Sigmoid colon (tissue), 6 donors: ENCODE measurements at regions not wholly inside any gene's neighbourhood (a gene's known extent, or its start where the extent isn't known, plus 50 kb on each side); places are given as distances from the start of the nearest gene placed in this dataset.

Source experiments
- DNase-seq: peaks from one replicate; pipeline ENCODE4 v3.0.0-alpha.2; 2019
- H3K27ac ChIP-seq, 4 donors: fragments of 200-600 bp; sonication (generic); one replicate each; pipeline ENCODE4 v1.5.1; 2016 to 2019; ENCODE audit warnings: mild to moderate bottlenecking in 1 of 4
- H3K27me3 ChIP-seq, 3 donors: fragments of 200-600 bp; sonication (generic); one replicate each; pipeline ENCODE4 v1.5.1; 2019; ENCODE audit warnings: mild to moderate bottlenecking in 1 of 3
- H3K36me3 ChIP-seq, 4 donors: fragments of 200-600 bp; sonication (generic); one replicate each; pipeline ENCODE4 v1.5.1; 2016 to 2019
- H3K4me1 ChIP-seq, 4 donors: fragments of 200-600 bp; sonication (generic); one replicate each; pipeline ENCODE4 v1.5.1; 2017 to 2019
- H3K4me3 ChIP-seq, 4 donors: fragments of 200-600 bp; sonication (generic); one replicate each; pipeline ENCODE4 v1.5.1; 2017 to 2019; ENCODE audit warnings: mild to moderate bottlenecking in 2 of 4, moderate library complexity in 1 of 4
- H3K9me3 ChIP-seq, 4 donors: fragments of 200-600 bp in 3 of 4; sonication (generic) in 3 of 4; one replicate each; pipeline versions ENCODE4 v1.5.1 to v1.6.1; 2013 to 2019
- EP300 ChIP-seq, 4 donors: sonication (generic); formaldehyde crosslinking; IDR thresholded peaks; one replicate each; pipeline ENCODE4 v1.6.1; 2017; ENCODE audit warnings: antibody characterized with exemption in 4 of 4
- POLR2A ChIP-seq, 2 donors: fragments of 450-650 bp; IDR thresholded peaks; one replicate each; pipeline ENCODE4 v1.6.1; 2016; ENCODE audit warnings: antibody characterized with exemption in 2 of 2, mild to moderate bottlenecking in 2 of 2, moderate library complexity in 2 of 2
- POLR2AphosphoS5 ChIP-seq, 4 donors: sonication (generic); formaldehyde crosslinking; IDR thresholded peaks; one replicate each; pipeline ENCODE4 v1.6.1; 2017; ENCODE audit warnings: antibody characterized with exemption in 4 of 4
- WGBS, 2 donors: extraction: QIAGEN DNeasy Blood & Tissue Kit; methylation state at CpG; one replicate each; pipeline ENCODE4 v1.1.7; 2013; 5-methylcytosine and 5-hydroxymethylcytosine counted together
- intact Hi-C: fragments of 100-400 bp; cut with DNase I; formaldehyde crosslinking; loops from one replicate; pipeline ENCODE4 v1.15.1; 2023
- TF ChIP-seq, protein P1 (sequence below), 4 experiments: fragments of 450-650 bp in 3 of 4; fragments of 200-600 bp in 1 of 4; IDR thresholded peaks; one replicate each; pipeline ENCODE4 v1.5.1; 2016 to 2019; ENCODE audit warnings: antibody characterized with exemption in 4 of 4, mild to moderate bottlenecking in 3 of 4, moderate library complexity in 2 of 4
- donor health status: healthy with polysubstance abuse.
- donor health status: healthy.

DNA sequence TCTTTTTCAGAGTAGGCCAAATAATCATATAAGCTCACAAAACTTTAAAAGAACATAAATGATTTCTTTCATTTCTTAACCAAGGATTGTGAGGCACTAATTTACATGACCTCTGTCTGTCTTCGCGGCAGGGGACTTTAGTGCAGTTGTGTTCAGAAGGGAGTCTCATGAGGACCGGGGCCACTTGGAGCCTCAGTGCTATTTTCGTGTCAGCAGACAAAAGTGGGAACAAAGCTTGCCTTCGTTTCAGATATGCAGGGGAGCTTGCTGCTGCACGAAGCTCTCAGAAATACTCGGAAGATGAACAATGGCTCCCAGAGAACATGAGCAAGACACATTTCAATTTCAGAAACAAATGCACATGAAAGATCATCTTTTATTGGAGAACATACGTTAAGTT is 497.0 kb downstream of the CDH26 start:
- Histone ChIP-seq H3K4me3 (no peak overlapping the region), H3K27me3 (no peaks in the 10 kb centered on the region), H3K4me1 (no peaks in the 10 kb centered on the region), H3K36me3 (no peaks in the 10 kb centered on the region), H3K9me3 (no peaks in the 10 kb centered on the region), H3K27ac (no peak overlapping the region)
- DNase-seq = no peak
- intact Hi-C loops = no loop called here
- 80 to 81% methylated on average over 8 of the region's 8 CpGs for WGBS, 2 donors
- TF ChIP-seq, protein P1, sequence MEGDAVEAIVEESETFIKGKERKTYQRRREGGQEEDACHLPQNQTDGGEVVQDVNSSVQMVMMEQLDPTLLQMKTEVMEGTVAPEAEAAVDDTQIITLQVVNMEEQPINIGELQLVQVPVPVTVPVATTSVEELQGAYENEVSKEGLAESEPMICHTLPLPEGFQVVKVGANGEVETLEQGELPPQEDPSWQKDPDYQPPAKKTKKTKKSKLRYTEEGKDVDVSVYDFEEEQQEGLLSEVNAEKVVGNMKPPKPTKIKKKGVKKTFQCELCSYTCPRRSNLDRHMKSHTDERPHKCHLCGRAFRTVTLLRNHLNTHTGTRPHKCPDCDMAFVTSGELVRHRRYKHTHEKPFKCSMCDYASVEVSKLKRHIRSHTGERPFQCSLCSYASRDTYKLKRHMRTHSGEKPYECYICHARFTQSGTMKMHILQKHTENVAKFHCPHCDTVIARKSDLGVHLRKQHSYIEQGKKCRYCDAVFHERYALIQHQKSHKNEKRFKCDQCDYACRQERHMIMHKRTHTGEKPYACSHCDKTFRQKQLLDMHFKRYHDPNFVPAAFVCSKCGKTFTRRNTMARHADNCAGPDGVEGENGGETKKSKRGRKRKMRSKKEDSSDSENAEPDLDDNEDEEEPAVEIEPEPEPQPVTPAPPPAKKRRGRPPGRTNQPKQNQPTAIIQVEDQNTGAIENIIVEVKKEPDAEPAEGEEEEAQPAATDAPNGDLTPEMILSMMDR (IDR thresholded peaks at IDR 0.05) = no peak
- TF ChIP-seq POLR2A (IDR thresholded peaks at IDR 0.05) (no peak), EP300 (IDR thresholded peaks at IDR 0.05) (no peak), POLR2AphosphoS5 (IDR thresholded peaks at IDR 0.05) (no peak)

DNA sequence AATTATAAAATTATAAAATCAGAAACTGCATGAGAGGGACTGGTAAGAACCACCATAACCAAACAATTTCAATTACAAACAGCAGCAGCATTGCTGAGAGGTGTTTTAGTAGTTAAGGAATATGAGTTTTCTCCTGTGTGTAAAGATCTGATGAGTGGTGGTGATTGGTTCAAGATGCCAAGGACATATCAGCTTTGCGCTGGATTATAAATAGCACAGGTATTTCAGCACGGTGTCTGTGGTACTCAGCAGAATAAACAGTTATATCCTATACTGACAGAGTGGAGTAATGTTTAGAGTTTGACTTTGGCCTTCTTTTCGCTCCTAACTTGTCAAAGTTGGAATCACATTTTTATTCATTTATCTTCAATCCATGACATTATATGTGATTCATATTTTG is 501.0 kb downstream of the CDH26 start:
- no peaks in the 10 kb centered on the region for H3K4me1 ChIP-seq
- no peak overlapping the region for H3K4me3 ChIP-seq
- WGBS, 2 donors = 72 to 78% methylated on average over 3 of the region's 3 CpGs
- intact Hi-C loops = no loop called here
- H3K36me3 ChIP-seq = no peaks in the 10 kb centered on the region
- H3K9me3 ChIP-seq = no peaks in the 10 kb centered on the region
- no peak for TF ChIP-seq EP300 (IDR thresholded peaks at IDR 0.05)
- no peak for TF ChIP-seq POLR2A (IDR thresholded peaks at IDR 0.05)
- no peak for TF ChIP-seq POLR2AphosphoS5 (IDR thresholded peaks at IDR 0.05)
- TF ChIP-seq, protein P1 (IDR thresholded peaks at IDR 0.05) = no peak
- no peaks in the 10 kb centered on the region for H3K27me3 ChIP-seq
- DNase-seq = no peak
- H3K27ac ChIP-seq = no peak overlapping the region

DNA sequence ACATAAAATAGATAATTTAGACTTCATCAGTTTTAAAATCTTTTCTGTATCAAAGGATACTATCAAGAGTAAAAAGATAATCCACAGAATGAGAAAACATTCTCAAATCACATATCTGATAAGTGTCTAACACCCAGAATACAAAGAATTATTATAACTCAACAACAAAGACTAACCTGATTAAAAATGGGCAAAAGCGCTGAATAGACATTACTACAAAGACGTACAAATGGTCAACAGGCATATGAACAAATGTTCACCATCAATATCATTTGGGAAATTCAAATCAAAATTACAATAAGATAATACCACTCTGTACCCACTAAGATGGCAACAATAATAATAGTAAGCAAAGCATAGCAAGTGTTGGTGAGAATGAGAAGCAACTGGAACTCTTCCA is 503.8 kb downstream of the CDH26 start:
- TF ChIP-seq POLR2AphosphoS5 (IDR thresholded peaks at IDR 0.05) (no peak), EP300 (IDR thresholded peaks at IDR 0.05) (no peak), POLR2A (IDR thresholded peaks at IDR 0.05) (no peak)
- TF ChIP-seq, protein P1 (IDR thresholded peaks at IDR 0.05) = no peak
- H3K27ac ChIP-seq = no peak overlapping the region
- no peaks in the 10 kb centered on the region for H3K4me1 ChIP-seq
- 89 to 94% methylated on average over 2 of the region's 2 CpGs for WGBS, 2 donors
- no peaks in the 10 kb centered on the region for H3K9me3 ChIP-seq
- intact Hi-C loops = no loop called here
- H3K27me3 ChIP-seq = no peaks in the 10 kb centered on the region
- H3K36me3 ChIP-seq = no peaks in the 10 kb centered on the region
- DNase-seq = no peak
- no peak overlapping the region for H3K4me3 ChIP-seq

DNA sequence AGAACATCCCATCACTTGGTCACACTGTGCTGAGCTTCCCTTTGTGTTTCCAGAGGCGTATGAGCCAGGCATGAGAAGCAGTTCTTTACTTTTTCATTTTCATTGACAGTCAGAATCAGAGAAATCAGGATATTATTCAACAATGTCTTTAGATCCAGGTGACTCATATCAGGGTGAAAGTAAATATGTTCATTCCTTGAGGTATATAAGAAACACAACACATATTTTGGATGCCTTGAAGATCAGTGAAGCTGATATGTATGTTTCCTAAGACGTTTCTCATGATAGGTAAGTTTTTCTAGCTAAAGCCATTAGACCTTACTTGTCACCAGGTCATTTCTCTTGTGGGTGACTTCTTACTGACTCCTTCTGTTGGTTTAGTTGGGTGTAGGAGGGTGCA is 505.6 kb downstream of the CDH26 start:
- Histone ChIP-seq H3K4me3 (no peak overlapping the region), H3K27ac (no peak overlapping the region), H3K4me1 (no peaks in the 10 kb centered on the region), H3K27me3 (no peaks in the 10 kb centered on the region), H3K9me3 (no peaks in the 10 kb centered on the region), H3K36me3 (no peaks in the 10 kb centered on the region)
- no peak for DNase-seq
- WGBS, 2 donors = 40 to 59% methylated on average over 2 of the region's 2 CpGs
- TF ChIP-seq, protein P1 (IDR thresholded peaks at IDR 0.05) = no peak
- intact Hi-C loops = no loop called here

DNA sequence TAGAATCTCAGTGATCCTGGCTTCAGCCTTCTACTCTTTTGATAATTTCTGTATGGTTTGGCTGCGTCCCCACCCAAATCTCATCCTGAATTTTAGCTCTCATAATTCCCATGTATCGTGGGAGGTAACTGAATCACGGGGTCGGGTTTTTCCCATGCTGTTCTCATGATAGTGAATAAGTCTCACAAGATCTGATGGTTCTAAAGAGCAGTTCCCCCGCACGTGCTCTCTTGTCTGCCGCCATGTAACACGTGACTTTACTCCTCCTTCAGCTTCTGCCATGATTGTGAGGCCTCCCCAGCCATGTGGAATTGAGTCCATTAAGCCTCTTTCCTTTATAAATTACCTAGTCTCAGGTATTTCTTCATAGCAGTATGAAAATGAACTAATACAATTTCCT is 507.2 kb downstream of the CDH26 start:
- no peak for DNase-seq
- 81 to 91% methylated on average over 8 of the region's 8 CpGs for WGBS, 2 donors
- TF ChIP-seq, protein P1 (IDR thresholded peaks at IDR 0.05) = no peak
- TF ChIP-seq POLR2A (IDR thresholded peaks at IDR 0.05) (no peak), EP300 (IDR thresholded peaks at IDR 0.05) (no peak), POLR2AphosphoS5 (IDR thresholded peaks at IDR 0.05) (no peak)
- Histone ChIP-seq H3K36me3 (no peaks in the 10 kb centered on the region), H3K27ac (no peak overlapping the region), H3K4me1 (no peaks in the 10 kb centered on the region), H3K27me3 (no peaks in the 10 kb centered on the region), H3K9me3 (no peaks in the 10 kb centered on the region), H3K4me3 (no peak overlapping the region)
- intact Hi-C loops = no loop called here
